ENCODE measurements at regions not wholly inside any gene's neighbourhood (a gene's known extent, or its start where the extent isn't known, plus 50 kb on each side); places are given as distances from the start of the nearest gene placed in this dataset.
"Not testable (repeated sequence)": the region's sequence is repeated elsewhere in the genome, so short reads cannot be mapped to it uniquely, and the experiment has no call there.

GRCh38 chr20:22717466-22717865 lies 133.1 kb upstream of the FOXA2 start:
- Mint-ChIP-seq H3K9me3 (no peaks in the 10 kb centered on the region), H3K36me3 (no peaks in the 10 kb centered on the region), H3K27ac (no peak overlapping the region)
- ATAC-seq (no peak), DNase-seq (ENCODE audit: low spot score in 2 of 2) (no peak)

GRCh38 chr20:22719167-22719591 lies 134.8 kb upstream of the FOXA2 start:
- no peaks in the 10 kb centered on the region for H3K36me3 Mint-ChIP-seq
- ATAC-seq, result no peak
- no peak overlapping the region for H3K27ac Mint-ChIP-seq
- no peaks in the 10 kb centered on the region for H3K9me3 Mint-ChIP-seq
- no peak for DNase-seq (ENCODE audit: low spot score in 2 of 2)

GRCh38 chr20:22720206-22720605 lies 135.8 kb upstream of the FOXA2 start:
- Mint-ChIP-seq H3K27ac (no peak overlapping the region), H3K36me3 (no peaks in the 10 kb centered on the region), H3K9me3 (peaks cover 0 to 2% of the 10 kb centered on the region in 2 donors)
- DNase-seq (ENCODE audit: low spot score in 2 of 2) (no peak), ATAC-seq (no peak)

GRCh38 chr20:22722811-22723210 lies 138.4 kb upstream of the FOXA2 start:
- Mint-ChIP-seq H3K9me3 (peaks cover 0 to 4% of the 10 kb centered on the region in 2 donors), H3K36me3 (no peaks in the 10 kb centered on the region), H3K27ac (no peak overlapping the region)
- ATAC-seq (no peak), DNase-seq (ENCODE audit: low spot score in 2 of 2) (no peak)

- H3K27ac Mint-ChIP-seq, result no peak overlapping the region
- H3K9me3 Mint-ChIP-seq, result peaks cover 0 to 4% of the 10 kb centered on the region in 2 donors
Observed at GRCh38 chr20:22723659-22724058, 139.3 kb upstream of the FOXA2 start.

GRCh38 chr20:22728146-22728745 lies 143.9 kb upstream of the FOXA2 start:
- no peak for ATAC-seq
- DNase-seq (ENCODE audit: low spot score in 2 of 2), result no peak
- no peaks in the 10 kb centered on the region for H3K36me3 Mint-ChIP-seq
- H3K9me3 Mint-ChIP-seq, result peaks cover 0 to 11% of the 10 kb centered on the region in 2 donors
- H3K27ac Mint-ChIP-seq, result no peak overlapping the region

More at GRCh38 chr20:22723659-22724058, 139.3 kb upstream of the FOXA2 start:
- H3K36me3 Mint-ChIP-seq, result no peaks in the 10 kb centered on the region
- no peak for ATAC-seq
- no peak for DNase-seq (ENCODE audit: low spot score in 2 of 2)

GRCh38 chr20:22729180-22729579 lies 144.8 kb upstream of the FOXA2 start:
- Mint-ChIP-seq H3K36me3 (no peaks in the 10 kb centered on the region), H3K27ac (no peak overlapping the region), H3K9me3 (peaks cover 0 to 11% of the 10 kb centered on the region in 2 donors)
- DNase-seq (ENCODE audit: low spot score in 2 of 2) (no peak), ATAC-seq (peak in 1 of 2 donors; percentile 49)

- ATAC-seq, result no peak
- DNase-seq (ENCODE audit: low spot score in 2 of 2), result no peak
- Mint-ChIP-seq H3K36me3 (no peaks in the 10 kb centered on the region), H3K27ac (no peak overlapping the region), H3K9me3 (peaks cover 0 to 11% of the 10 kb centered on the region in 2 donors)
Observed at GRCh38 chr20:22729616-22730236, 145.4 kb upstream of the FOXA2 start.

- no peaks in the 10 kb centered on the region for H3K36me3 Mint-ChIP-seq
- H3K9me3 Mint-ChIP-seq, result peaks cover 10 to 13% of the 10 kb centered on the region in 2 donors
- H3K27ac Mint-ChIP-seq, result no peak overlapping the region
- DNase-seq (ENCODE audit: low spot score in 2 of 2) (no peak), ATAC-seq (no peak)
Observed at GRCh38 chr20:22732751-22733150, 148.4 kb upstream of the FOXA2 start.

- DNase-seq (ENCODE audit: low spot score in 2 of 2), result peak in 1 of 2 donors; percentile 3
- not testable (repeated sequence) for H3K27ac Mint-ChIP-seq, H3K36me3 Mint-ChIP-seq, ATAC-seq, H3K9me3 Mint-ChIP-seq
Observed at GRCh38 chr20:22734946-22735647, 150.7 kb upstream of the FOXA2 start.

GRCh38 chr20:22740829-22741228 lies 156.5 kb upstream of the FOXA2 start:
- peaks cover 6 to 8% of the 10 kb centered on the region in 2 donors for H3K9me3 Mint-ChIP-seq
- ATAC-seq, result no peak
- H3K36me3 Mint-ChIP-seq, result no peaks in the 10 kb centered on the region
- DNase-seq (ENCODE audit: low spot score in 2 of 2), result no peak
- no peak overlapping the region for H3K27ac Mint-ChIP-seq

- no peak overlapping the region for H3K27ac Mint-ChIP-seq
- peaks cover 0 to 7% of the 10 kb centered on the region in 2 donors for H3K9me3 Mint-ChIP-seq
- DNase-seq (ENCODE audit: low spot score in 2 of 2) (no peak), ATAC-seq (no peak)
- no peaks in the 10 kb centered on the region for H3K36me3 Mint-ChIP-seq
Observed at GRCh38 chr20:22744341-22745193, 160.2 kb upstream of the FOXA2 start.

GRCh38 chr20:22745194-22745500 lies 160.8 kb upstream of the FOXA2 start:
- Mint-ChIP-seq H3K27ac (no peak overlapping the region), H3K36me3 (no peaks in the 10 kb centered on the region), H3K9me3 (peaks cover 0 to 10% of the 10 kb centered on the region in 2 donors)
- no peak for DNase-seq (ENCODE audit: low spot score in 2 of 2)
- ATAC-seq, result no peak

- no peak for DNase-seq (ENCODE audit: low spot score in 2 of 2)
- H3K9me3 Mint-ChIP-seq, result peaks cover 0 to 12% of the 10 kb centered on the region in 2 donors
- no peak for ATAC-seq
- H3K27ac Mint-ChIP-seq, result no peak overlapping the region
- H3K36me3 Mint-ChIP-seq, result no peaks in the 10 kb centered on the region
Observed at GRCh38 chr20:22746957-22747356, 162.6 kb upstream of the FOXA2 start.

GRCh38 chr20:22752324-22752723 lies 168.0 kb upstream of the FOXA2 start:
- Mint-ChIP-seq H3K9me3 (peaks cover 0 to 12% of the 10 kb centered on the region in 2 donors), H3K27ac (no peak overlapping the region), H3K36me3 (no peaks in the 10 kb centered on the region)
- DNase-seq (ENCODE audit: low spot score in 2 of 2), result no peak
- ATAC-seq, result no peak

GRCh38 chr20:22757424-22758183 lies 173.2 kb upstream of the FOXA2 start:
- no peaks in the 10 kb centered on the region for H3K36me3 Mint-ChIP-seq
- ATAC-seq (no peak), DNase-seq (ENCODE audit: low spot score in 2 of 2) (no peak)
- no peak overlapping the region for H3K27ac Mint-ChIP-seq
- peaks cover 8% of the 10 kb centered on the region in 2 donors for H3K9me3 Mint-ChIP-seq
